H1 (cell line): ENCODE measurements at regions not wholly inside any gene's neighbourhood (a gene's known extent, or its start where the extent isn't known, plus 50 kb on each side); places are given as distances from the start of the nearest gene placed in this dataset.

Source experiments
- CHD1 ChIP-seq: IDR thresholded peaks from 2 replicates; pipeline ENCODE4 v1.6.1; 2012; ENCODE audit warnings: low read depth, low read length, improper control_type of control experiment
- EP300 ChIP-seq, 2 experiments: IDR thresholded peaks; 1 replicate in 1 of 2; 2 replicates in 1 of 2; pipeline ENCODE4 v1.6.1; 2011 to 2012; ENCODE audit warnings: low read depth in 2 of 2, low read length in 2 of 2, mild to moderate bottlenecking in 2 of 2, borderline replicate concordance in 1 of 2, inconsistent platforms in 1 of 2, moderate library complexity in 1 of 2
- EZH2 ChIP-seq: fragments of 200-600 bp; sonication (generic); IDR thresholded peaks from 2 replicates; pipeline ENCODE4 v1.7.1; 2012; ENCODE audit warnings: low read depth, mild to moderate bottlenecking, moderate library complexity, low read length, inconsistent platforms; ENCODE audit not compliant: severe bottlenecking
- JUN ChIP-seq: IDR thresholded peaks from 2 replicates; pipeline ENCODE4 v1.6.1; 2011; ENCODE audit warnings: low read depth, mild to moderate bottlenecking, improper control_type of control experiment, low read length
- POLR2A ChIP-seq, 2 experiments: IDR thresholded peaks; 1 replicate in 1 of 2; 2 replicates in 1 of 2; pipeline ENCODE4 v1.6.1; 2011; ENCODE audit warnings: low read depth in 2 of 2, low read length in 2 of 2, mild to moderate bottlenecking in 2 of 2; ENCODE audit errors: control extremely low read depth in 1 of 2
- RAD21 ChIP-seq, 2 experiments: IDR thresholded peaks in 1 of 2; conservative IDR thresholded peaks in 1 of 2; 2 replicates each; pipeline ENCODE4 v1.6.1; 2011; ENCODE audit warnings: low read depth in 2 of 2, low read length in 2 of 2, improper control_type of control experiment in 1 of 2, inconsistent platforms in 1 of 2, mild to moderate bottlenecking in 1 of 2, moderate library complexity in 1 of 2
- TCF12 ChIP-seq: IDR thresholded peaks from 2 replicates; pipeline ENCODE4 v1.6.1; 2011; ENCODE audit warnings: low read depth, mild to moderate bottlenecking, low read length
- TEAD4 ChIP-seq: IDR thresholded peaks from 2 replicates; pipeline ENCODE4 v1.6.1; 2012; ENCODE audit warnings: low read depth, low read length, inconsistent platforms, mixed read lengths
- YY1 ChIP-seq: IDR thresholded peaks from 2 replicates; pipeline ENCODE4 v1.6.1; 2011; ENCODE audit warnings: low read depth, mild to moderate bottlenecking, low read length
- TF ChIP-seq, protein P1 (sequence below), 3 experiments: IDR thresholded peaks; 1 replicate in 2 of 3; 2 replicates in 1 of 3; pipeline versions ENCODE4 v1.5.1 to v1.6.1; 2011; ENCODE audit warnings: low read length in 3 of 3, mild to moderate bottlenecking in 3 of 3, inconsistent platforms in 2 of 3, low read depth in 1 of 3, moderate library complexity in 1 of 3; ENCODE audit not compliant: insufficient read depth in 1 of 3; ENCODE audit errors: control extremely low read depth in 1 of 3
- TF ChIP-seq, protein P2 (sequence below): IDR thresholded peaks from 2 replicates; pipeline ENCODE4 v1.6.1; 2011; ENCODE audit warnings: low read length, improper control_type of control experiment

DNA sequence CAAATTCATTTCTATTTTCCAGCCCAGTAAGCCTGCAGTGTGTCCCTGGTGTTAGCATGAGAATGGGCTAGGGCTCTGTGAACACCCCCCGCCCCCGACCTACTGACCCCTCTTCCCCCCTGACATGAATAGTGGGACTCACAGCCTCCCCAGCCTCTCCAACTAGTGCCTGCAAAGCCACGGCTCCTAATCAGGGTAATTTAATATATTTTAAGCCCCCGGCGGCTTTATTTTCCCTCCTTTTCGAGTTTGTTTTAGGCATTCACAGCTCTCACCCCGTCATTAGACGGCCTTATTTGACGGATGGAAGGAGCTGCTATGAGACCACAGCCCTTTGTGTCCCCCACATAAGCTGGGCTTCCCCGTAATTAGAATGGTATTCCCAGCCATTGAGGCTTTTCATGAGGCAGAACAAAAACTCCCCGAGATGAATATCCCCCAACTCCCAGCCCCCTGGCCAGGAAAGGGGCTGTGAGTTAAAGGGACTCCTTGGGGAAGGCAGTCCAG is 78.3 kb upstream of the POLG start:
- TF ChIP-seq JUN: no peak
- no peak for TF ChIP-seq POLR2A (IDR thresholded peaks at IDR 0.05; ENCODE audit: control extremely low read depth in 1 of 2, low read depth in 2 of 2, low read length in 2 of 2)
- TF ChIP-seq, protein P1, sequence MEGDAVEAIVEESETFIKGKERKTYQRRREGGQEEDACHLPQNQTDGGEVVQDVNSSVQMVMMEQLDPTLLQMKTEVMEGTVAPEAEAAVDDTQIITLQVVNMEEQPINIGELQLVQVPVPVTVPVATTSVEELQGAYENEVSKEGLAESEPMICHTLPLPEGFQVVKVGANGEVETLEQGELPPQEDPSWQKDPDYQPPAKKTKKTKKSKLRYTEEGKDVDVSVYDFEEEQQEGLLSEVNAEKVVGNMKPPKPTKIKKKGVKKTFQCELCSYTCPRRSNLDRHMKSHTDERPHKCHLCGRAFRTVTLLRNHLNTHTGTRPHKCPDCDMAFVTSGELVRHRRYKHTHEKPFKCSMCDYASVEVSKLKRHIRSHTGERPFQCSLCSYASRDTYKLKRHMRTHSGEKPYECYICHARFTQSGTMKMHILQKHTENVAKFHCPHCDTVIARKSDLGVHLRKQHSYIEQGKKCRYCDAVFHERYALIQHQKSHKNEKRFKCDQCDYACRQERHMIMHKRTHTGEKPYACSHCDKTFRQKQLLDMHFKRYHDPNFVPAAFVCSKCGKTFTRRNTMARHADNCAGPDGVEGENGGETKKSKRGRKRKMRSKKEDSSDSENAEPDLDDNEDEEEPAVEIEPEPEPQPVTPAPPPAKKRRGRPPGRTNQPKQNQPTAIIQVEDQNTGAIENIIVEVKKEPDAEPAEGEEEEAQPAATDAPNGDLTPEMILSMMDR (IDR thresholded peaks at IDR 0.05; ENCODE audit: control extremely low read depth in 1 of 3, insufficient read depth in 1 of 3, low read depth in 1 of 3, low read length in 3 of 3): no peak
- TF ChIP-seq YY1: no peak
- TF ChIP-seq EZH2: no peak
- no peak for TF ChIP-seq TCF12
- no peak for TF ChIP-seq CHD1
- TF ChIP-seq EP300 (IDR thresholded peaks at IDR 0.05; ENCODE audit: borderline replicate concordance in 1 of 2, low read depth in 2 of 2, low read length in 2 of 2): no peak; a peak in 1 of 3 replicates
- no peak for TF ChIP-seq RAD21 (IDR thresholded peaks at IDR 0.05 in 1 of 2, conservative IDR thresholded peaks at IDR 0.05 in 1 of 2; ENCODE audit: low read depth in 2 of 2, low read length in 2 of 2)
- TF ChIP-seq TEAD4: no peak
- TF ChIP-seq, protein P2, sequence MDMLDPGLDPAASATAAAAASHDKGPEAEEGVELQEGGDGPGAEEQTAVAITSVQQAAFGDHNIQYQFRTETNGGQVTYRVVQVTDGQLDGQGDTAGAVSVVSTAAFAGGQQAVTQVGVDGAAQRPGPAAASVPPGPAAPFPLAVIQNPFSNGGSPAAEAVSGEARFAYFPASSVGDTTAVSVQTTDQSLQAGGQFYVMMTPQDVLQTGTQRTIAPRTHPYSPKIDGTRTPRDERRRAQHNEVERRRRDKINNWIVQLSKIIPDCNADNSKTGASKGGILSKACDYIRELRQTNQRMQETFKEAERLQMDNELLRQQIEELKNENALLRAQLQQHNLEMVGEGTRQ: no peak
